Type B pancreatic cell (in vitro differentiated cells): ENCODE measurements at regions not wholly inside any gene's neighbourhood (a gene's known extent, or its start where the extent isn't known, plus 50 kb on each side); places are given as distances from the start of the nearest gene placed in this dataset.

Experiments used
- DNase-seq: peaks from one replicate; pipeline ENCODE4 v3.0.0; 2021; ENCODE audit warnings: mixed read lengths; ENCODE audit not compliant: unreplicated experiment; ENCODE audit errors: extremely low spot score
- H3K27ac Mint-ChIP-seq: 2 replicates; pipeline ENCODE4 v1.8.0; 2021; ENCODE audit warnings: mild to moderate bottlenecking, mixed read lengths
- H3K27me3 Mint-ChIP-seq: 2 replicates; pipeline ENCODE4 v1.8.0; 2021; ENCODE audit warnings: mixed read lengths
- H3K36me3 Mint-ChIP-seq: 2 replicates; pipeline ENCODE4 v1.8.0; 2021; ENCODE audit warnings: mixed read lengths
- H3K4me1 Mint-ChIP-seq: one replicate; pipeline ENCODE4 v1.8.0; 2021; ENCODE audit warnings: mixed read lengths; ENCODE audit not compliant: unreplicated experiment
- H3K4me3 Mint-ChIP-seq: 2 replicates; pipeline ENCODE4 v1.8.0; 2021; ENCODE audit warnings: mild to moderate bottlenecking, mixed read lengths
- H3K9me3 Mint-ChIP-seq: 2 replicates; pipeline ENCODE4 v1.8.0; 2021; ENCODE audit warnings: mixed read lengths
- CTCF ChIP-seq: fragments of 200-600 bp; sonication (generic); conservative IDR thresholded peaks from 2 replicates; pipeline ENCODE4 v1.5.0; 2021; ENCODE audit warnings: antibody characterized with exemption, mild to moderate bottlenecking

GRCh38 chr6:41488433-41489119 is 57.6 kb upstream of the FOXP4 start:
- Mint-ChIP-seq H3K27me3 (peaks cover 8% of the 10 kb centered on the region), H3K9me3 (no peaks in the 10 kb centered on the region), H3K27ac (peak overlapping the region; percentile 63), H3K4me1 (peaks cover 68% of the 10 kb centered on the region), H3K4me3 (peak overlapping the region; percentile 60), H3K36me3 (no peaks in the 10 kb centered on the region)
- peak; percentile 80 for DNase-seq
- TF ChIP-seq CTCF = no peak

GRCh38 chr6:41489120-41489851 is 56.9 kb upstream of the FOXP4 start:
- Mint-ChIP-seq H3K27ac (peak overlapping the region; percentile 63), H3K4me1 (peaks cover 75% of the 10 kb centered on the region), H3K4me3 (peak overlapping the region; percentile 60), H3K9me3 (no peaks in the 10 kb centered on the region), H3K27me3 (peaks cover 15% of the 10 kb centered on the region), H3K36me3 (no peaks in the 10 kb centered on the region)
- no peak for TF ChIP-seq CTCF
- DNase-seq = peak; percentile 83

- Mint-ChIP-seq H3K4me3 (peak overlapping the region; percentile 50), H3K36me3 (no peaks in the 10 kb centered on the region), H3K27ac (peak overlapping the region; percentile 25), H3K27me3 (peaks cover 22% of the 10 kb centered on the region), H3K4me1 (peaks cover 65% of the 10 kb centered on the region), H3K9me3 (no peaks in the 10 kb centered on the region)
- TF ChIP-seq CTCF = no peak
- DNase-seq = no peak
Observed at GRCh38 chr6:41492261-41492891, 53.8 kb upstream of the FOXP4 start.

- DNase-seq = no peak
- peak overlapping the region; percentile 36 for H3K4me3 Mint-ChIP-seq
- peaks cover 59% of the 10 kb centered on the region for H3K4me1 Mint-ChIP-seq
Observed at GRCh38 chr6:41494212-41495110, 51.7 kb upstream of the FOXP4 start.

More at GRCh38 chr6:41494212-41495110, 51.7 kb upstream of the FOXP4 start:
- H3K36me3 Mint-ChIP-seq = no peaks in the 10 kb centered on the region
- H3K27me3 Mint-ChIP-seq = peaks cover 29% of the 10 kb centered on the region
- no peak for TF ChIP-seq CTCF
- peak overlapping the region; percentile 3 for H3K27ac Mint-ChIP-seq
- no peaks in the 10 kb centered on the region for H3K9me3 Mint-ChIP-seq
